Cardiac muscle cell (in vitro differentiated cells and primary cell): ENCODE measurements at regions not wholly inside any gene's neighbourhood (a gene's known extent, or its start where the extent isn't known, plus 50 kb on each side); places are given as distances from the start of the nearest gene placed in this dataset.

Source experiments
- DNase-seq, 2 donors: peaks; one replicate each; pipeline versions ENCODE4 v3.0.0 to v3.0.0-alpha.2; 2010 to 2017; ENCODE audit warnings: low read depth in 1 of 2, low spot score in 1 of 2
- H3K27ac ChIP-seq: fragments of 200-600 bp; sonication (generic); 2 replicates; pipeline ENCODE4 v1.5.1; 2016
- H3K27me3 ChIP-seq: fragments of 200-600 bp; sonication (generic); 2 replicates; pipeline ENCODE4 v1.6.0; 2016; ENCODE audit warnings: control low read depth
- H3K36me3 ChIP-seq: fragments of 200-600 bp; sonication (generic); 2 replicates; pipeline ENCODE4 v1.5.1; 2016; ENCODE audit warnings: control low read depth
- H3K4me1 ChIP-seq: fragments of 200-600 bp; sonication (generic); 2 replicates; pipeline ENCODE4 v1.8.1; 2017; ENCODE audit warnings: low read depth, mild to moderate bottlenecking, mixed run types
- H3K4me3 ChIP-seq: fragments of 200-600 bp; sonication (generic); 2 replicates; pipeline ENCODE4 v1.5.1; 2016; ENCODE audit warnings: mild to moderate bottlenecking
- H3K9me3 ChIP-seq: fragments of 200-600 bp; sonication (generic); 2 replicates; pipeline ENCODE4 v1.5.1; 2017; ENCODE audit warnings: low read depth, mild to moderate bottlenecking, control low read depth
- TF ChIP-seq, protein P1 (sequence below): IDR thresholded peaks from 2 replicates; pipeline ENCODE4 v1.5.1; 2012; ENCODE audit warnings: low read depth, mild to moderate bottlenecking, low read length

DNA sequence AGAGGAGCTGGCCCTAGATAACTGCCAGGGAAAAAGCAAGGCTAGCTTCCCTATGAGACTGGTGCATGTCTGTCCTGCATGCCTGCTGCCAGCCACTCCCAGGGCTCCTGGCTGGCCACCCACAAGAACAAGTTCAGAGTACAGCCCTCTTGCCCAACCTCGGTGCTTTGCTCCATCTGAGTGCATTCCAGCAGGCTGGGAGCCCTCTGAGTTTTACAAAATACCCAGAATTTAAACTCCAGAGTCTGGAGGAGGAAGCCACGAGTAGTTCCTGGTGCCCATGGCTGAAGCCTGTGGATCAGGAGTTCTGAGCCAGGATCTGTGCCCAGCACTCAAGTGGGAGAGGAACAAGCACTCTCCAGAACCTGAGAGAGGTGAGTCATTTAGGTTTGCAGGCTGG lies 111.6 kb downstream of the MAGEE2 start:
- Histone ChIP-seq H3K4me3 (no peak overlapping the region), H3K36me3 (no peaks in the 10 kb centered on the region), H3K9me3 (no peaks in the 10 kb centered on the region), H3K27me3 (no peaks in the 10 kb centered on the region), H3K4me1 (no peaks in the 10 kb centered on the region), H3K27ac (no peak overlapping the region)
- no peak for DNase-seq
- TF ChIP-seq, protein P1, sequence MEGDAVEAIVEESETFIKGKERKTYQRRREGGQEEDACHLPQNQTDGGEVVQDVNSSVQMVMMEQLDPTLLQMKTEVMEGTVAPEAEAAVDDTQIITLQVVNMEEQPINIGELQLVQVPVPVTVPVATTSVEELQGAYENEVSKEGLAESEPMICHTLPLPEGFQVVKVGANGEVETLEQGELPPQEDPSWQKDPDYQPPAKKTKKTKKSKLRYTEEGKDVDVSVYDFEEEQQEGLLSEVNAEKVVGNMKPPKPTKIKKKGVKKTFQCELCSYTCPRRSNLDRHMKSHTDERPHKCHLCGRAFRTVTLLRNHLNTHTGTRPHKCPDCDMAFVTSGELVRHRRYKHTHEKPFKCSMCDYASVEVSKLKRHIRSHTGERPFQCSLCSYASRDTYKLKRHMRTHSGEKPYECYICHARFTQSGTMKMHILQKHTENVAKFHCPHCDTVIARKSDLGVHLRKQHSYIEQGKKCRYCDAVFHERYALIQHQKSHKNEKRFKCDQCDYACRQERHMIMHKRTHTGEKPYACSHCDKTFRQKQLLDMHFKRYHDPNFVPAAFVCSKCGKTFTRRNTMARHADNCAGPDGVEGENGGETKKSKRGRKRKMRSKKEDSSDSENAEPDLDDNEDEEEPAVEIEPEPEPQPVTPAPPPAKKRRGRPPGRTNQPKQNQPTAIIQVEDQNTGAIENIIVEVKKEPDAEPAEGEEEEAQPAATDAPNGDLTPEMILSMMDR: no peak

DNA sequence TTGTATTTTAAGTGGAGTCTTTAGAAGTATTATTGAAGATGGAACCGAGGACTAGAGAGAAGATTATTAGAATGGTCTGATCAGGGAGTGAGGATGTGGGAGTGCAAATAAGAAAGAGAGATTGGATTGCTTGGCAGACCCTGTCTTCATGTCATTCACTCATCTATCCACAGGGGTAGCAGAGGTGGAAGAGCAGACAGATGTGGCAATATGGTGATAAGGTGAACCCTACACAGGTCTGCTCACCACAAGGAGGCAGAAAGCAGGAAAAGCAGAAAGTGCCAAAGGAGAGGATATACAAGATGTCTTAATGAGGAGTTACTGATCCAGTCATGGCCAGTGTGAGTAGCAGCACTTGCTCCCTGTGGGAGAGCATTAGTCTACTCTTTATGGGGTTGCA lies 129.4 kb downstream of the MAGEE2 start:
- Histone ChIP-seq H3K36me3 (no peaks in the 10 kb centered on the region), H3K27ac (no peak overlapping the region), H3K9me3 (no peaks in the 10 kb centered on the region), H3K4me3 (no peak overlapping the region), H3K4me1 (no peaks in the 10 kb centered on the region), H3K27me3 (no peaks in the 10 kb centered on the region)
- no peak for DNase-seq
- TF ChIP-seq, protein P1: no peak

DNA sequence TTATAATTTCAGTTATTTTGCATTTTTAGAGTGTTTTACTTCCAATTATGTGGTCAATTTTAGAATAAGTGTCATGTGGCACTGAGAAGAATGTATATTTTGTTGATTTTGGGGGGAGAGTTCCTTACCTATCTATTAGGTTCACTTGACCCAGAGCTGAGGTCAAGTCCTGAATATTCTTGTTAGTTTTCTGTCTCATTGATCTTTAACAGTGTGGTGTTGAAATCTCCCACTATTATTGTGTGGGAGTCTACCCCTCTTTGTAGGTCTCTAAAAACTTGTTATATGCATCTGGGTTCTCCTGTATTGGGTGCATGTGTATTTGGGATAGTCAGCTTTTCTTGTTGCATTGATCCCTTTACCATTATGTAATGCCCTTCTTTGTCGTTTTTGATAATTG lies 127.0 kb upstream of the ZDHHC15 start:
- DNase-seq: no peak
- no peak overlapping the region for H3K4me3 ChIP-seq

DNA sequence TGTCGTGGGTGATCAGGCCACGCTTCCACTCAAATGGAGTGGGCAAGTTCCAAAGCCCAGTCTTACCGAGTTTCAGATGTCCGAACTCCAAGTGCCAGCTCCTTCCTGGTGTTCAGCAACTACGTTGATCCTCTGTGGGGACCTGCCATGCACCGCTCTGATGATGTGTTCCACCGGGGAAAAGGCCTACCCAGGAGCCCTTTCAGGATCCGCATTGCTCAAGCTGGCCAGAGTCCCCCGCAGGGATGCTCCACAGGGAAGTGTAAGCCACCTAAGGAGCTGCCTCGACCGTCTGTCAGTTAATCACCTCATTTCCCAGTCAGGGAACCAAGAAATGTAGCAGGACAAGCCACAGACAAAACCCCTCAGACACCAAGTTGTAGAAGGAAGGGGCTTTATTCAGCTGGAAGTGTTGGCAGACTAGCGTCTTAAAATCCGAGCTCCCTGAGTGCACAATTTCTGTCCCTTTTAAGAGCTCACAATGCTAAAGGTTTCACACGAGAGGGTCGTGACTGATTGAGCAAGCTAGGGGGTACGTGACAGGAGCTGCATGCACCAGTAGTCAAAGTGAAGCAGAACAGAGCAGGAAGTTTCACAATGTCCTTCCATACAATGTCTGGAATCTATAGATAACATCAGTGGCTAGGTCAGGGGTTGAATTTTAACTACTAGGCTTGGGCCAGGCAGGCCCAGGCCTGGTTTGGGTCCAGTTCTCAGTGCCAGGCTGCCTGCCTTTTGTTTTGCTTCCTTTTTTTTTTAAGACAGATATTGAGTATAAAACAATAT lies 126.2 kb upstream of the ZDHHC15 start:
- TF ChIP-seq, protein P1: no peak
- Histone ChIP-seq H3K4me3 (no peak overlapping the region), H3K27me3 (no peaks in the 10 kb centered on the region), H3K9me3 (no peaks in the 10 kb centered on the region), H3K4me1 (no peaks in the 10 kb centered on the region), H3K27ac (no peak overlapping the region), H3K36me3 (no peaks in the 10 kb centered on the region)
- no peak for DNase-seq

More for the DNA sequence above, 127.0 kb upstream of the ZDHHC15 start:
- TF ChIP-seq, protein P1: no peak
- Histone ChIP-seq H3K9me3 (no peaks in the 10 kb centered on the region), H3K36me3 (no peaks in the 10 kb centered on the region), H3K27ac (no peak overlapping the region), H3K4me1 (no peaks in the 10 kb centered on the region), H3K27me3 (no peaks in the 10 kb centered on the region)

DNA sequence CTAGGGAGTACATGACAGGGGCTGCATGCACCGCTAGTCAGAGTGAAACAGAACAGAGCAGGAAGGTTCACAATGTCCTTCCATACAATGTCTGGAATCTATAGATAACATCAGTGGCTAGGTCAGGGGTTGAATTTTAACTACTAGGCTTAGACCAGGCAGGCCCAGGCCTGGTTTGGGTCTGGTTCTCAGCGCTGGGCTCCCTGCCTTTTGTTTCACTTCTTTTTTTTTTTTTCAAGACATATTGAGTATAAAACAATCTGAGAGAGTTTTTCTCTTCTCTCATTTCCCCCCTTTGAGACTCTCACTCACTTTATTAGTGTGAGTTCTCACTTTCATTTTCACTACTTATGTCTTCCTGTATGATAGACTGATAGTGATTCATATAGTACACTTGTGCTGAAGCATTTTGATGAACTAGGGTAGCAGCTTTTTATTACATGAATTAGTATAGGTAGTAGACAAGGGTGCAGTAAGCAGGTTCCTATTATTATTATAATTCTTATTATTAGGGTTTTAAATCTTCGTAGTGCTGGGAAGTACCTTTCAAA lies 120.0 kb upstream of the ZDHHC15 start:
- Histone ChIP-seq H3K4me1 (no peaks in the 10 kb centered on the region), H3K27me3 (no peaks in the 10 kb centered on the region), H3K36me3 (no peaks in the 10 kb centered on the region), H3K4me3 (no peak overlapping the region), H3K27ac (no peak overlapping the region), H3K9me3 (no peaks in the 10 kb centered on the region)
- DNase-seq: no peak
- TF ChIP-seq, protein P1: no peak
